Right lobe of liver (tissue), 6 donors: ENCODE measurements at regions not wholly inside any gene's neighbourhood (a gene's known extent, or its start where the extent isn't known, plus 50 kb on each side); places are given as distances from the start of the nearest gene placed in this dataset.

Source experiments
- ATAC-seq, 4 donors: fragments of 200-7000 bp; cut with Tn5 transposase; one replicate each; pipeline ENCODE4 v1.9.1; 2020; ENCODE audit warnings: mild to moderate bottlenecking in 4 of 4, moderate library complexity in 4 of 4
- DNase-seq, 3 donors: peaks; one replicate each; pipeline ENCODE4 v3.0.0-alpha.2; 2020
- H3K27ac ChIP-seq, 3 donors: fragments of 200-600 bp; one replicate each; pipeline ENCODE4 v1.8.0; 2022
- H3K27me3 ChIP-seq, 2 donors: fragments of 200-600 bp; one replicate each; pipeline ENCODE4 v1.8.0; 2022
- H3K36me3 ChIP-seq, 4 donors: fragments of 200-600 bp; sonication (generic) in 1 of 4; one replicate each; pipeline versions ENCODE4 v1.5.1 to v1.8.0; 2017 to 2022; ENCODE audit warnings: control low read depth in 1 of 4
- H3K4me1 ChIP-seq, 4 donors: fragments of 200-600 bp; sonication (generic) in 1 of 4; one replicate each; pipeline versions ENCODE4 v1.5.1 to v1.8.0; 2017 to 2022; ENCODE audit warnings: control low read depth in 1 of 4
- H3K4me3 ChIP-seq, 3 donors: fragments of 200-600 bp; one replicate each; pipeline ENCODE4 v1.8.0; 2022
- H3K9me3 ChIP-seq, 4 donors: fragments of 200-600 bp; sonication (generic) in 1 of 4; one replicate each; pipeline versions ENCODE4 v1.5.1 to v1.8.0; 2017 to 2022; ENCODE audit warnings: control low read depth in 1 of 4
- CTCF ChIP-seq, 4 donors: fragments of 200-600 bp in 3 of 4; fragments of 450-650 bp in 1 of 4; IDR thresholded peaks; one replicate each; pipeline versions ENCODE4 v1.5.1 to v1.8.0; 2016 to 2022; ENCODE audit warnings: antibody characterized with exemption in 4 of 4, mild to moderate bottlenecking in 2 of 4
- POLR2A ChIP-seq: fragments of 450-650 bp; IDR thresholded peaks from one replicate; pipeline ENCODE4 v1.6.1; 2017; ENCODE audit warnings: antibody characterized with exemption, mild to moderate bottlenecking
- WGBS: methylation state at CpG from one replicate; pipeline ENCODE4 v1.1.6; 2018; ENCODE audit warnings: low coverage, low lambda C conversion rate; ENCODE audit not compliant: insufficient coverage; ENCODE audit errors: missing lambda C conversion rate; 5-methylcytosine and 5-hydroxymethylcytosine counted together
- intact Hi-C, 2 donors: fragments of 100-400 bp; cut with DNase I; formaldehyde crosslinking; loops; one replicate each; pipeline versions ENCODE4 v1.11.2 to v1.14.1; 2022
- donor health status: DM: no; HTN: yes; CAD: no.
- donor health status: DM: no; HTN: no; CAD: no.
- donor health status: DM: no; HTN: no; CAD: no.
- donor health status: DM: no; HTN: yes; CAD: no.
- donor health status: DM: no; HTN: yes; CAD: no.

DNA sequence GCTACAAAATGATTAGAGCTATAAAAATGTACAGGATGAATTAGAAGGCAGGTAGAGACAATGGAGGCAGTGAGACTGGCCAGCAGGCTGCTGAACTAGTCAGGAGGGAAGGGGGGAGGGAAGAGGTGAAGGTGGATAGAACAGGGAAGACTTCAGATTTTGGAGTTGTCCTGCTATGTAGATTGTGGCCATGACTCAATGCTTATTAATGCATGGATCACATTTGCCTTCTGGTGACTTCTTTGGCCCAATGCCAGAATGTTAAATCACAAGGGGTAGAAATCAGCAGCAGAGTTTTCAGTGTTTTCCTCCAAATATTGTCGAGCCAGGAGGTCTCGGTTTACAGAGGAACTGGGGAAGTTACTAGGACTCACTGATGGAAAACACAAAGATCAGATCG lies 346.6 kb downstream of the AASDHPPT start:
- no peaks in the 10 kb centered on the region for H3K27me3 ChIP-seq

DNA sequence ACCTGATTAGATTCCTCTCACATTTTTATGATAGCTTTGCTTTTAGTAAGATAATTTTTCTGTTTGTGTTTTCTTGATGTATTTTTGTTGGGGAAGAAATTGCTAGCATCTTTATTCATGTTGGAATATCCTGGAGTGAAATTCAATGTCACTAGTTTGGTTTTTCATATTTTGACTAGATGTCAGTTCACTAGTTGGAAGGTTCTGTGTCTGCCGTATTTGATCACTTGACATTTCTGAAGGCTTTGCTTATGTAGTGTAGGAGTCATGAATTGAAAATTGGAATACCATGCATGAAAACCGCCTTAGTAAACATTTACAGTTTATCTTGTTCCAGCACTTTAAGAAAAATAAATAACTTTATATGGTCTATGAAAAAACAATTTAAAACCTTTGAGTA lies 348.4 kb downstream of the AASDHPPT start:
- no peaks in the 10 kb centered on the region for H3K36me3 ChIP-seq
- no peak for DNase-seq
- H3K9me3 ChIP-seq = no peaks in the 10 kb centered on the region
- H3K27me3 ChIP-seq = no peaks in the 10 kb centered on the region
- intact Hi-C loops = no loop called here
- 43% methylated on average over 2 of the region's 2 CpGs for WGBS
- no peaks in the 10 kb centered on the region for H3K4me1 ChIP-seq
- ATAC-seq = no peak
- no peak overlapping the region for H3K4me3 ChIP-seq
- H3K27ac ChIP-seq = no peak overlapping the region
- TF ChIP-seq POLR2A (no peak), CTCF (IDR thresholded peaks at IDR 0.05) (no peak)

More for the DNA sequence above, 346.6 kb downstream of the AASDHPPT start:
- TF ChIP-seq CTCF (IDR thresholded peaks at IDR 0.05) = no peak
- no peak for TF ChIP-seq POLR2A
- no peak overlapping the region for H3K27ac ChIP-seq
- DNase-seq (no peak), ATAC-seq (no peak)
- no peaks in the 10 kb centered on the region for H3K4me1 ChIP-seq
- H3K4me3 ChIP-seq = no peak overlapping the region
- no peaks in the 10 kb centered on the region for H3K9me3 ChIP-seq
- 71% methylated on average over 3 of the region's 3 CpGs for WGBS
- H3K36me3 ChIP-seq = no peaks in the 10 kb centered on the region
- intact Hi-C loops = no loop called here

GRCh38 chr11:106426696-106427095 lies 349.2 kb downstream of the AASDHPPT start:
- TF ChIP-seq CTCF (IDR thresholded peaks at IDR 0.05) = no peak
- TF ChIP-seq POLR2A = no peak
- no peak overlapping the region for H3K27ac ChIP-seq
- H3K36me3 ChIP-seq = no peaks in the 10 kb centered on the region
- no peaks in the 10 kb centered on the region for H3K27me3 ChIP-seq
- DNase-seq = no peak
- intact Hi-C loops = no loop called here
- H3K4me1 ChIP-seq = no peaks in the 10 kb centered on the region
- no peaks in the 10 kb centered on the region for H3K9me3 ChIP-seq
- H3K4me3 ChIP-seq = no peak overlapping the region
- ATAC-seq = no peak

DNA sequence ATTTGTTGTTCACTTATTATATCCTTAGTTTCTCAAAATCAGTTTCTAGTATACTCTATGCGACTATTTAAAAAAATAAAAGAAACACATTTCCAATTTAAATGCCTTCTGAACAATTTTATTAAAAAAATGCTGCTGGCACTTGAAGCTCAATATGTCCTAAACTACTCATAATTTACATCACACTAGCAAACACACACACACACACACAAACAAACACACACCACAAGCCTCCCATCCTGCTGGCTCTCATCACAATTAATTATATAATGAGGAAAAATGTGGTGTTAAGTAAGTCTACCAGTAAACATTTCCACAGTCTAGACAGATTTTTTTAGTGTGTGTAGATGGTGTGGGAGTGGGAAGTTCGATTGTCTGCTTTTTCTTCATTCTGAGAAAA lies 350.3 kb downstream of the AASDHPPT start:
- no peak for ATAC-seq
- H3K4me1 ChIP-seq = no peaks in the 10 kb centered on the region
- DNase-seq = no peak
- intact Hi-C loops = no loop called here
- no peaks in the 10 kb centered on the region for H3K36me3 ChIP-seq
- no peaks in the 10 kb centered on the region for H3K9me3 ChIP-seq
- no peak for TF ChIP-seq CTCF (IDR thresholded peaks at IDR 0.05)
- TF ChIP-seq POLR2A = no peak
- no peak overlapping the region for H3K4me3 ChIP-seq
- H3K27ac ChIP-seq = no peak overlapping the region
- no peaks in the 10 kb centered on the region for H3K27me3 ChIP-seq
- 50% methylated on average over 2 of the region's 2 CpGs for WGBS

- whole genome bisulfite sequencing = 32% methylated on average over 1 of the region's 1 CpG
- Histone ChIP-seq H3K27ac (no peak overlapping the region), H3K4me1 (no peaks in the 10 kb centered on the region), H3K27me3 (no peaks in the 10 kb centered on the region), H3K4me3 (no peak overlapping the region), H3K36me3 (no peaks in the 10 kb centered on the region), H3K9me3 (no peaks in the 10 kb centered on the region)
- no peak for ATAC-seq
- TF ChIP-seq POLR2A (no peak), CTCF (IDR thresholded peaks at IDR 0.05) (no peak)
- intact Hi-C loops = no loop called here
- no peak for DNase-seq
Observed at GRCh38 chr11:106442032-106442431, 364.6 kb downstream of the AASDHPPT start.
